ENCODE measurements at regions not wholly inside any gene's neighbourhood (a gene's known extent, or its start where the extent isn't known, plus 50 kb on each side); places are given as distances from the start of the nearest gene placed in this dataset.

DNA sequence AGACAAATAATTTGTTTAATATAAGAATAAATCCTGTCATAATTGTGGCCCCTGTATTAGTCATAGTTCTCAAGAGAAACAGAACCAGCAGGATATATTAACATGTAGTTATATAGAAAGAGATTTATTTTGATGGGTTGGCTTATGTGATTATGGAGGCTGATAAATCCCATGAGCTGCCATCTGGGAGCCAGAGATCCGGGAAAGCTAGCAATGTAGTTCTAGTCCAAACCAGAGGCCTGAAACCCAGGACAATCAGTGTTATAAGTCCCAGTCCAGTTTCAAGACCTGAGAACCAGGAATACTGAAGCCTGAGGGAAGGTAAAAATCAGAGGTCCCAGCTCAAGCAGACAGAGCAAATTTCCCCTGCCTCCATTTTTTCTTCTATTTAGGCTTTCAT lies 435.8 kb downstream of the RPL10L start:
- 92 to 93% methylated on average over 1 of the region's 1 CpG for WGBS, 2 donors

GRCh38 chr14:46198676-46199075 lies 452.9 kb downstream of the RPL10L start:
- 66 to 77% methylated on average over 2 of the region's 2 CpGs for WGBS, 2 donors
- no peak for DNase-seq
- Histone ChIP-seq H3K36me3 (ENCODE audit: control insufficient read depth in 4 of 4, insufficient read depth in 4 of 4, low read length in 4 of 4) (no peaks in the 10 kb centered on the region), H3K9ac (ENCODE audit: insufficient read depth in 1 of 2, low read length in 2 of 2) (no peak overlapping the region), H3K4me3 (no peak overlapping the region), H3K27ac (ENCODE audit: low read depth in 1 of 2, low read length in 1 of 2) (no peak overlapping the region), H3K4me1 (ENCODE audit: control insufficient read depth in 5 of 5, insufficient read depth in 5 of 5, low read length in 5 of 5) (no peaks in the 10 kb centered on the region), H3K27me3 (ENCODE audit: control insufficient read depth in 3 of 3, insufficient read depth in 3 of 3, low read length in 2 of 3) (no peaks in the 10 kb centered on the region), H3K9me3 (ENCODE audit: control insufficient read depth in 4 of 4, insufficient read depth in 3 of 4, low read length in 3 of 4) (no peaks in the 10 kb centered on the region)
- no peak for ATAC-seq (ENCODE audit: insufficient read depth, low FRiP score)
- no peak for TF ChIP-seq CTCF (IDR thresholded peaks at IDR 0.05; ENCODE audit: control extremely low read depth, extremely low read depth)

More for the DNA sequence above, 435.8 kb downstream of the RPL10L start:
- no peak overlapping the region for H3K4me3 ChIP-seq
- ATAC-seq (ENCODE audit: insufficient read depth, low FRiP score): no peak
- H3K9me3 ChIP-seq (ENCODE audit: control insufficient read depth in 4 of 4, insufficient read depth in 3 of 4, low read length in 3 of 4): no peaks in the 10 kb centered on the region
- H3K27ac ChIP-seq (ENCODE audit: low read depth in 1 of 2, low read length in 1 of 2): no peak overlapping the region
- H3K4me1 ChIP-seq (ENCODE audit: control insufficient read depth in 5 of 5, insufficient read depth in 5 of 5, low read length in 5 of 5): no peaks in the 10 kb centered on the region
- no peak for DNase-seq
- no peak for TF ChIP-seq CTCF (IDR thresholded peaks at IDR 0.05; ENCODE audit: control extremely low read depth, extremely low read depth)
- no peaks in the 10 kb centered on the region for H3K36me3 ChIP-seq (ENCODE audit: control insufficient read depth in 4 of 4, insufficient read depth in 4 of 4, low read length in 4 of 4)
- no peaks in the 10 kb centered on the region for H3K27me3 ChIP-seq (ENCODE audit: control insufficient read depth in 3 of 3, insufficient read depth in 3 of 3, low read length in 2 of 3)
- no peak overlapping the region for H3K9ac ChIP-seq (ENCODE audit: insufficient read depth in 1 of 2, low read length in 2 of 2)

DNA sequence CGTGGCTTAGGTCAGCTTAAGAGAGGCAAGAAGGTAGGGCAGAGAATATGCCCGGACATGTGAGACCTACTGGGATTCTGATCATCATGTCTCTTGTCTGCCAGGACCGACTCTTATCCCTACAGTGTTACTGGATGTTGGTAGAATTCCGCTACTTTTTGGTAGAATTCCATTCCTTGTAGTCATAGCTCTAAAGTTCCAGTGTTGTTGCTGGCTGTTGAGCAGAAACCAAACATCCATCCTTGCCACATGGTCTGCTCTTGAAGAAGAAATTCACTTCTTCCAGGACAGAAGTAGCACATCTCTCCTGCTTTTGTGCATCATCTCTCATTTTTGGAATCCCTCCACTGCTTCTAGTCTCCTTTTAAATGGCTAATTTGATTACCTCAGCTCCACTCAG lies 453.7 kb downstream of the RPL10L start:
- Histone ChIP-seq H3K27me3 (ENCODE audit: control insufficient read depth in 3 of 3, insufficient read depth in 3 of 3, low read length in 2 of 3) (no peaks in the 10 kb centered on the region), H3K4me1 (ENCODE audit: control insufficient read depth in 5 of 5, insufficient read depth in 5 of 5, low read length in 5 of 5) (no peaks in the 10 kb centered on the region), H3K4me3 (no peak overlapping the region), H3K9me3 (ENCODE audit: control insufficient read depth in 4 of 4, insufficient read depth in 3 of 4, low read length in 3 of 4) (no peaks in the 10 kb centered on the region), H3K27ac (ENCODE audit: low read depth in 1 of 2, low read length in 1 of 2) (no peak overlapping the region), H3K9ac (ENCODE audit: insufficient read depth in 1 of 2, low read length in 2 of 2) (no peak overlapping the region), H3K36me3 (ENCODE audit: control insufficient read depth in 4 of 4, insufficient read depth in 4 of 4, low read length in 4 of 4) (no peaks in the 10 kb centered on the region)
- ATAC-seq (ENCODE audit: insufficient read depth, low FRiP score) (no peak), DNase-seq (no peak)
- WGBS, 2 donors: 83 to 90% methylated on average over 4 of the region's 4 CpGs
- TF ChIP-seq CTCF (IDR thresholded peaks at IDR 0.05; ENCODE audit: control extremely low read depth, extremely low read depth): no peak

All from lung (tissue), 11 donors.